ENCODE measurements at regions not wholly inside any gene's neighbourhood (a gene's known extent, or its start where the extent isn't known, plus 50 kb on each side); places are given as distances from the start of the nearest gene placed in this dataset.

DNA sequence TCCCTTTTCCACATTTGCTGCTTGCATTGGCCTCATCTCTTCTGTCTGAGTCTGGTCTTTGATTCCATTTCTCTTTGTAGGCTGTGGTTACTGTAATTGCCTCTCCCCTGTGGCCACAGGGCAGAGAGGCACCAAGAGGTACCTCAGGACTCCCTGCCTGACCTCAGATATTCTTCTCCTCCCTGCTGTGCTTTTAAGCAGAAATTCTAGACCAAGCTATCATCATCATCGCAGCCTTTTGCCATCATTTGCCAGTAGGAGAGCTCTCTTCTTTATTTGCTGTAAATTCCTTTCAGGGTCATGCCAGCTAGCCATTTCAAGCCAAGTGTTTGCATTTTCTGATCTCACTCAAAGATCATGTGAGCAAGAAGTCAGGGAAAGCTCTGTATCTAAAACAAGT lies 369.6 kb downstream of the ICE1 start:
- TF ChIP-seq, protein P1, sequence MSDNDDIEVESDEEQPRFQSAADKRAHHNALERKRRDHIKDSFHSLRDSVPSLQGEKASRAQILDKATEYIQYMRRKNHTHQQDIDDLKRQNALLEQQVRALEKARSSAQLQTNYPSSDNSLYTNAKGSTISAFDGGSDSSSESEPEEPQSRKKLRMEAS (IDR thresholded peaks at IDR 0.05): no peak
- TF ChIP-seq TCF12 (IDR thresholded peaks at IDR 0.05; ENCODE audit: low read depth) (no peak), FOXM1 (IDR thresholded peaks at IDR 0.05; ENCODE audit: borderline replicate concordance, low read depth) (no peak), NFIC (IDR thresholded peaks at IDR 0.05) (no peak), EP300 (IDR thresholded peaks at IDR 0.05; ENCODE audit: borderline replicate concordance) (no peak), TEAD4 (IDR thresholded peaks at IDR 0.05) (no peak)
- TF ChIP-seq, protein P2, sequence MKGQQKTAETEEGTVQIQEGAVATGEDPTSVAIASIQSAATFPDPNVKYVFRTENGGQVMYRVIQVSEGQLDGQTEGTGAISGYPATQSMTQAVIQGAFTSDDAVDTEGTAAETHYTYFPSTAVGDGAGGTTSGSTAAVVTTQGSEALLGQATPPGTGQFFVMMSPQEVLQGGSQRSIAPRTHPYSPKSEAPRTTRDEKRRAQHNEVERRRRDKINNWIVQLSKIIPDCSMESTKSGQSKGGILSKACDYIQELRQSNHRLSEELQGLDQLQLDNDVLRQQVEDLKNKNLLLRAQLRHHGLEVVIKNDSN (IDR thresholded peaks at IDR 0.05): no peak
- TF ChIP-seq, protein P3, sequence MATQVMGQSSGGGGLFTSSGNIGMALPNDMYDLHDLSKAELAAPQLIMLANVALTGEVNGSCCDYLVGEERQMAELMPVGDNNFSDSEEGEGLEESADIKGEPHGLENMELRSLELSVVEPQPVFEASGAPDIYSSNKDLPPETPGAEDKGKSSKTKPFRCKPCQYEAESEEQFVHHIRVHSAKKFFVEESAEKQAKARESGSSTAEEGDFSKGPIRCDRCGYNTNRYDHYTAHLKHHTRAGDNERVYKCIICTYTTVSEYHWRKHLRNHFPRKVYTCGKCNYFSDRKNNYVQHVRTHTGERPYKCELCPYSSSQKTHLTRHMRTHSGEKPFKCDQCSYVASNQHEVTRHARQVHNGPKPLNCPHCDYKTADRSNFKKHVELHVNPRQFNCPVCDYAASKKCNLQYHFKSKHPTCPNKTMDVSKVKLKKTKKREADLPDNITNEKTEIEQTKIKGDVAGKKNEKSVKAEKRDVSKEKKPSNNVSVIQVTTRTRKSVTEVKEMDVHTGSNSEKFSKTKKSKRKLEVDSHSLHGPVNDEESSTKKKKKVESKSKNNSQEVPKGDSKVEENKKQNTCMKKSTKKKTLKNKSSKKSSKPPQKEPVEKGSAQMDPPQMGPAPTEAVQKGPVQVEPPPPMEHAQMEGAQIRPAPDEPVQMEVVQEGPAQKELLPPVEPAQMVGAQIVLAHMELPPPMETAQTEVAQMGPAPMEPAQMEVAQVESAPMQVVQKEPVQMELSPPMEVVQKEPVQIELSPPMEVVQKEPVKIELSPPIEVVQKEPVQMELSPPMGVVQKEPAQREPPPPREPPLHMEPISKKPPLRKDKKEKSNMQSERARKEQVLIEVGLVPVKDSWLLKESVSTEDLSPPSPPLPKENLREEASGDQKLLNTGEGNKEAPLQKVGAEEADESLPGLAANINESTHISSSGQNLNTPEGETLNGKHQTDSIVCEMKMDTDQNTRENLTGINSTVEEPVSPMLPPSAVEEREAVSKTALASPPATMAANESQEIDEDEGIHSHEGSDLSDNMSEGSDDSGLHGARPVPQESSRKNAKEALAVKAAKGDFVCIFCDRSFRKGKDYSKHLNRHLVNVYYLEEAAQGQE (IDR thresholded peaks at IDR 0.05; ENCODE audit: low read depth): no peak

DNA sequence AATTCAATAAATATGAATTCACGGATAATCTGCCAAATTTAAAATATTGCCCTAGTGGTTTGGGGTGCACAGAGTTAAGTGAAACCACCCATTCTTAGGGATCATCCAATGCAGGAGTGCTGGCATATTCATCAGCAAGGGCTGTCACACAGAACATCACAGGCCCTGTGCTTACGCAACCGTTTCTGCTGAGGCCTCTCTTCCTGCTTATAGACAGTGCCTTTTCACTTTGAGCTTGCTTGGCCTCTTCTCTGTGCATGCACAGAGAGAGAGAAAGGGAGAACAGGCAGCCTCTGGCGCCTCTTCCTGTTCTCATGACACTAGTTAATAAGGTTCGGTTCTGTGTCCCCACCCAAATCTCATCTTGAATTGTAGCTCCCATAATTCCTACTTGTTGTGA lies 366.3 kb downstream of the ICE1 start:
- TF ChIP-seq, protein P3 (IDR thresholded peaks at IDR 0.05; ENCODE audit: low read depth): no peak
- no peak for TF ChIP-seq TAF1 (IDR thresholded peaks at IDR 0.05; ENCODE audit: low read depth)
- TF ChIP-seq CEBPB (IDR thresholded peaks at IDR 0.05): no peak
- TF ChIP-seq YY1 (IDR thresholded peaks at IDR 0.05; ENCODE audit: low read depth): no peak
- no peak for TF ChIP-seq NFIC (IDR thresholded peaks at IDR 0.05)
- TF ChIP-seq, protein P2 (IDR thresholded peaks at IDR 0.05): no peak

DNA sequence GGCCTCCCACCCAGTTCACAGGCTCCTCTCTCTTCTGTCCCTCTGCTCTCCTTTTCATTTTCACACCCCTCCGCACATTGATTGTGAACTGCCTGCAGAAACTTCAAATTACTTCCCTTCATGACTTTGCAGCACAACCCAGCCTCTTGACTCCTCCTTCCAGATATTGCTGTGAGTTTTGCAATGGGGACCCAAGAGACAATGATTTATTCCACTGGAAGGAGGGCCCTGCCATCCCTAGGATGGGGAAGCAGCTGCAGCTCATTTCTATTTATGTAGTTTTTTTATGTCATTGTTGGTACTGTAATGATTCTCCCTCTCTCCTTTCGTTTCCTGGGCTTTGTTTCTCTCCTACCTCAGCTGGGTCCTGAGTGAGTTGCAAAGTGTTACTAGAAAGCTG lies 364.9 kb downstream of the ICE1 start:
- no peak for TF ChIP-seq CEBPB (IDR thresholded peaks at IDR 0.05)
- TF ChIP-seq, protein P3 (IDR thresholded peaks at IDR 0.05; ENCODE audit: low read depth): no peak
- no peak for TF ChIP-seq FOXM1 (IDR thresholded peaks at IDR 0.05; ENCODE audit: borderline replicate concordance, low read depth)
- TF ChIP-seq YY1 (IDR thresholded peaks at IDR 0.05; ENCODE audit: low read depth): no peak
- TF ChIP-seq, protein P1 (IDR thresholded peaks at IDR 0.05): no peak
- TF ChIP-seq NFIC (IDR thresholded peaks at IDR 0.05): no peak
- TF ChIP-seq TEAD4 (IDR thresholded peaks at IDR 0.05): no peak
- TF ChIP-seq EP300 (IDR thresholded peaks at IDR 0.05; ENCODE audit: borderline replicate concordance): no peak
- no peak for TF ChIP-seq TCF12 (IDR thresholded peaks at IDR 0.05; ENCODE audit: low read depth)
- no peak for TF ChIP-seq TAF1 (IDR thresholded peaks at IDR 0.05; ENCODE audit: low read depth)
- TF ChIP-seq RAD21 (IDR thresholded peaks at IDR 0.05; ENCODE audit: low read depth): no peak
- no peak for TF ChIP-seq EGR1 (IDR thresholded peaks at IDR 0.05)

DNA sequence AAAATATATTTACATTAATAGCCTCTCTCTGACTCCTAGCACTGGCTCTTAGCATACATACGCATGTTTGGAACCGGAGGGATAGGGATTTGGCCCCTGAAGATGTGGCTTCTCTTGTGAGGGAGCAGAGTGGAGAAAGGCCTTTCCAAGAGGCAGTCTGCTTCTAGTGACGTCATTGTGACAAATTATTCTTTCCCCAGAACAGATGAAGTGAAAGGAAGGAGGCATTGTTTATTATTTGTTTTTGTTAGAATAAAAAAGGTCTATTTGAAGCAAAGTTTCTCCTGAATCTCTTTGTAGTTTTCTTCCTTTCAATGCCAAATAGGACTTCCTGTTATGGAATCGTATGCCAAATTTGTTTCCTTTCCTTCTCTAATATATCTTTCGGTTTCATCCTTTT lies 361.6 kb downstream of the ICE1 start:
- TF ChIP-seq CEBPB (IDR thresholded peaks at IDR 0.05): no peak
- no peak for TF ChIP-seq CREB1 (IDR thresholded peaks at IDR 0.05; ENCODE audit: low read depth)
- no peak for TF ChIP-seq EGR1 (IDR thresholded peaks at IDR 0.05)
- TF ChIP-seq ZBTB7A (IDR thresholded peaks at IDR 0.05; ENCODE audit: low read depth): no peak
- TF ChIP-seq EP300 (IDR thresholded peaks at IDR 0.05; ENCODE audit: borderline replicate concordance): no peak
- no peak for TF ChIP-seq TAF1 (IDR thresholded peaks at IDR 0.05; ENCODE audit: low read depth)
- no peak for TF ChIP-seq TCF12 (IDR thresholded peaks at IDR 0.05; ENCODE audit: low read depth)
- TF ChIP-seq TEAD4 (IDR thresholded peaks at IDR 0.05): no peak
- TF ChIP-seq FOXM1 (IDR thresholded peaks at IDR 0.05; ENCODE audit: borderline replicate concordance, low read depth): no peak
- TF ChIP-seq, protein P3 (IDR thresholded peaks at IDR 0.05; ENCODE audit: low read depth): no peak
- no peak for TF ChIP-seq YY1 (IDR thresholded peaks at IDR 0.05; ENCODE audit: low read depth)
- TF ChIP-seq NFIC (IDR thresholded peaks at IDR 0.05): no peak
- TF ChIP-seq, protein P2 (IDR thresholded peaks at IDR 0.05): no peak
- no peak for TF ChIP-seq RAD21 (IDR thresholded peaks at IDR 0.05; ENCODE audit: low read depth)
- TF ChIP-seq, protein P1 (IDR thresholded peaks at IDR 0.05): no peak
